GM21515 (cell line): ENCODE measurements at regions not wholly inside any gene's neighbourhood (a gene's known extent, or its start where the extent isn't known, plus 50 kb on each side); places are given as distances from the start of the nearest gene placed in this dataset.

Source experiments
- ATAC-seq: cut with Tn5 transposase; IDR thresholded peaks from one replicate; pipeline ENCODE4 v1.9.1; 2021; ENCODE audit not compliant: unreplicated experiment

DNA sequence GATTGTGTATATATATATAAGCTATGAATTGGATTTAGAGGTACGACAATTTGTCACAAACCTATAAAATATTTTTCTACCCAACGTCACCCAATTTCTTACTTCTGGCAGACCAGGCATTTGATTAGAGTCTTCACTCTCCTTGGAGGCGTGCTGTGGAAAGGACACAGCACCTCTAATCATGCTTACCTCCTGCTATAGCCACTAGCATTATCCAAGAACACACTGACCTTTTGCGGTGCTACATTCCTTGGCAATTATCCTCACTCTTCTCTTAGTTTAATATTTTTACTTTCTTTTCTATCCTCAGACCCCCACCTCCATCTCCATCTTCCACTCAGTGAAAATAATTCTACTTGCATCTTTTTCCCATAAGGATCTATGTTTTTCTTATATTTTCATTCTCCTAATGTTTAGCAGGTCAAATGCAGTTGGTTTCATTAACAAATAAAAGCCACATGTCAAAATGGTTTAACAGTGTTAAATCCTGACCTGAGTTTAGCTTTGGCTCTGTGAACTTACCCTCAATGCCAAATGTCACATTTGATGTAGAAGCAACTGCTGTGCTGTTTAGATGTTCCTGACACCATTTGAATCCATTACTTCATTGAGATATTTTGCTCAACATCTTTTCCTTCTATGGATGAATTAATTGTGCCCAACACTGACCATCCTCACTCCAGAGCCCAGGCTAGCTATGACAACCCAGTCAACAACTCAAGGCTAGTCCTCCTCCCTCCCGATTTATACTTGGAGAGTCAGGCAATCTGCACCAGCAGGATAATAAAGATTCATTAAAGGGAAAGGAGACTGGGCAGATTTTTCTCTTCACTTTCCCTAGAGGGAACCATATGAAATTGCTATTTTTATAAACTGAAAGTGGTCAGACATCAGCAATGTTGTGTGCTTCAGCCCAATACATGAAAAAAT lies 240.5 kb downstream of the MREG start:
- no peak for ATAC-seq

DNA sequence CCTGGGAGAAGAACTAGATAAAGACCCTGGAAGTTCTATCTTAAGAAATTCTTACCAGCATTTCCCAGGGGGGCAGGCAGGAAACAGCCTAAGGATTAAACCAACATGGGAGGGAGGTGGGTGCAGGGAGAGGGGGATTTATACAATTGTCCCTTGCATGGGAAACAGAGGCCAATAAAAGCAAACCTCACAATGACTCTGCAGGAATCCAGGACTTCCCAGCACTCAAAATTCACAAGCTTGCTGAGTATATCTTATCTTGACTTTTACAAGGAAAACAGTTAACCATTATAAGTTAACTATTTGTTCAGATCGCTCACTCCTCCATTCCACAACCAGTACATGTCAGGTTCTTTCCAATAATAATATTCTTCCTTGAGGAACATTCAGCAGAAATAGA lies 241.3 kb downstream of the MREG start:
- no peak for ATAC-seq

DNA sequence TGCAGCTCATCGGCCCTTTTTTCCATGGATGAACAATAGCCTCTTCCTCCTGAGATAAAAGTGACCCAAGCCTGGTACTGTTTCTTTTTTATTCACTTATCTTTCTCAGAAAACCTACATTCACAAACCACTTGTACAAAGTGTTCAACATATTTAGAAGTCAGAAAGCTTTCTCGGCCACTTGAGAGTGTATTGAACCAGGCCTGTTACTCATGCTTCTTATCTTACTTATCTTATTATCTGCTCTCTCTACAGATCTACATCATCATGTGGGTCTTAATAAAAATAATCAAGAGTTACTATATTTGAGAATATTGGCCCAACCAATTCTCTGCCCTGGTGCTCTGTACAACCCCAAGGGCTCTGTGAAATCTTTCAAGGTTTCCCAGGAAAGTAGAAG lies 242.1 kb downstream of the MREG start:
- ATAC-seq = no peak

DNA sequence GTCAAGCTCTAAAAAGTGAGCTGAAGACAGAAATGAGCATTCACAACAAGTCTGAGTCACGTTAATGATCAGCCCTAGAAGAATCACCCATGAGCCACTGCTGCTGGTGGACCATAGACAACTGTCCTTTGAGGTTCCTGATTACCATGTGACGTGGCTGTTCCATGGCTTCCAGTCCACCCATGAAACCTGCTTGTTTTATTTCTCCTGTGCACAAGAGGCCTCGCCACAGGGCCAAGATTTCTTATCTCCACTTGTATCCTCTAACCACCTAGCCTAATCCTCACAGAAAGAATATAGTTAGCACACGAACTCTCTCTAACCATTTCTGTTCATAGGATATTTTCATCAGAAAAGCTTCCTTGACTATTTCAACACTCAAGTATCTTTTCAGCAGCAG lies 242.7 kb downstream of the MREG start:
- no peak for ATAC-seq

DNA sequence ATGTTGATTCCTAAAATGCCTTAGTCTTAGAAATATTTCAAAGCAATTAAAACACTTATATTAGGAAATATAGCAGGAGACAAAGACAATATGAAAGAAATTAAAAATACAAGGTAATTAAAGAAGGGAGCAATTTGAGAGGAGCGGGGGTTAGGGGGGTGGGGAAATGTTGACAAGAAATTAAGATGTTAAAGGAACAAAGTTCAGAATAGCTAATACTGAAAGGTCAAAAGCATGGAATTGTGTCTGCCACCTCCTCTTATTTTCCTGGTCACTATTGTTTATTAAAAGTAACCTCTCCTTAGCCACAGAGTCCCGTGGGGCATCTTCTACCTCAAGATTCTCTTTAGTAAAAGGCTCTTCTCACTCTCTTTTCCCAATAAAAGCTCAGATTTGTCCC lies 244.1 kb downstream of the MREG start:
- no peak for ATAC-seq

DNA sequence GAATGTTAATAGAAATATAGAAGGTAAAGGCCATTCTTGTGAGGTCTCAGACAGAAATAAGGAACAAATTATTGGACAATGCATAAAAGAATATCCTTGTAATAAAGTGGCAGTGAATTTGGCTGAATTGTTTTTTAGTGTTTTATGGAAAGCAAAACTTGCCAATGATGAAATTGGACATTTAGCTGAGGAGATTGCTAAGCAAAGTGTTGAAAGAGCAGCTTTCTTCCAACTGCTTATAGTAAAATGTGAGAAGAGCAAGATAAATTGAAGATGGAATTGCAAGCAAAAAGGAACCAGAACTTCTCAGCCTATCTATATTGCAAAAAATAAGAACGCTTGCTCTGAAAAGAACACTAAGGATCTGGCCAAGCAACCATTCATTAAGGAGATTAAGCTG lies 245.7 kb downstream of the MREG start:
- no peak for ATAC-seq

DNA sequence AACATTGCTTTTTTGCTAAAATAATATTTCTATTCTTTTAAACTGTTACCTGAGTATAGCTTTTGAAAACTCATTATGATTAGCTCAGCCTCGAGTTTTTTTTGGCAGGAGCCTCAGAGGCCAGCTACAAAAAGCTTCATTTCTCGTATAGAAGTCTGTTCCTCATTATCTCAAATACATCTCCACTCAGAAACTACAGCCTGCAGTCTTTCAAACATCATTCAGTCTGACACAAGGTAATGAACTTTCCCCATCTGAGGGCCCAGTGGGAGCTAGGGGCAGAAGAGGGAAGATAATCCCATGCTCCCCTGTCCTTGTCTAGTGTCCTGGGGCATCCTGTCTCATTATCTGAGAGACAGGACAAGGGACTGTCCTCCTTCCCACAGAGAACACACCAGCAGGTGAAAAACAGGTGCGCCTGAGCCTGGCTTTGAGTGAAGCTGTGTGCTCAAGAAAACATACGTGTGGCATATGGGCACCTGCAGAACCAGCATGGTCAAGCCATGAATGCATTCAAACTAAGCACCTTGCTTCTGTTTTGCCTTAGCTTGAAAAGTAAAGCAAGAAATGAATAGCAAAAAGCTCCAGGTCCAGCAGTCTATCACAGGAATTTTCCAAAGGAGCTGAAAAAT lies 247.5 kb downstream of the MREG start:
- no peak for ATAC-seq

DNA sequence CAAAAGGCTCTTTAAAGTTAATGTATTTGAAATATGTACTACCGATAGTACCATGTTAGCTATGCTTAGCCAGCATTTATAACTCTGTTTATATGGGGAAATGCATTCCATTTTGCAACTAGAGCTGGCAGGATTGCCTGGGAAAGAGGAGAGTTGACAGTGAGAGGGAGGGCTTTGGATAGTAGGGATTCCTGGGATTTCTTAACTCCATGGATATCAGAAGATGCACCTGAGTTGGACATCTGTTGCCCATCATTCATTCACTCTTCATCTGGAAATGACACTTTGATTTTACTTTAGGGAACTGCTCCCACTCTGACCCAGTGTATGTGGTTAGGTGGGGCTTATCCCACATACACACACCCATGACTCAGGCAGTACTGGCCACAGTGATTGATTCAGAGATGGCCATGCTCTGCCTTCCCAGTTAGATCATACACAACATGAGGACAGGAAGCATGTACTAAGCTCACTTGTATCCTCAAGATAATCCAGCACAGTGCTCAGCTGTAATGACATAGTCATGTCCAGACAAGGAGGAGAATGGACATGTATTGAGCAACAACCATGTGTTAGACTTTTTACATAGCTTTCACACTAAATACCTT lies 248.8 kb downstream of the MREG start:
- ATAC-seq = no peak

DNA sequence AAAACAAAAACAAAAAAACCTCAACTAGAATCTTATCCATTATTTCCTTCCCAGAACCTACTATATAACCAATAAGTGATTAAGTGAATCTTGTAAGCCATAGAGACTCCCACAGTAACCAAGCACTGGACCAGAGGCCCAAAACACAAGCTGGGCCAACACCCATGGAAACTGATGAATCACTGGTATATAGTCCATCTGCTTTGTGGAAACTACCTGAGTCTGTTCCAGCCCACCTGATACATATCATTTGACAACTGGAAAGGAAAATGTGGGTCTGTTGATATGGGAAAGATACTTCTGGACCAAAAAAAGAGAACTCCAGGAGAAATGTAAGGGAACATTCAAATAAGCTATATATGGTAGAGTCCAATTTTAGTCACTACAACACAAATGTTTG lies 252.8 kb downstream of the MREG start:
- no peak for ATAC-seq

DNA sequence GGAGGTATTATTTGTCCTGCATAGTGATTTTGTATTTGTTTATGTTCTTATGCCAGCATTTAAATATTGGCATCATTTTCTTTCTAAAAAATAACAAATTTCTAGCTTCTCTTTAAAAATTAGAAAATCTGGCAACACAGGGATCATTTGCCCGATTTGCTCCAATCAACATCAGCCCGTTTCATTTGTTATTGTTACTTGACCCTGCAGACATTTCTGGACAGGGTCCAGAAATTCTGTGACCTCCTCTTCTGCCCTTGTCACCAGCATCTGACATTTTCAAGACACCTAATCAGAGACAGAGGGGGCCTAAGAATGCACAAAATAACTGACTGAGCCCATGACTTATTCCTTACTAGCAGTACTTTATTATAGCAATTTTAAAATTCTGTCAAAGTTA lies 253.3 kb downstream of the MREG start:
- ATAC-seq = no peak

DNA sequence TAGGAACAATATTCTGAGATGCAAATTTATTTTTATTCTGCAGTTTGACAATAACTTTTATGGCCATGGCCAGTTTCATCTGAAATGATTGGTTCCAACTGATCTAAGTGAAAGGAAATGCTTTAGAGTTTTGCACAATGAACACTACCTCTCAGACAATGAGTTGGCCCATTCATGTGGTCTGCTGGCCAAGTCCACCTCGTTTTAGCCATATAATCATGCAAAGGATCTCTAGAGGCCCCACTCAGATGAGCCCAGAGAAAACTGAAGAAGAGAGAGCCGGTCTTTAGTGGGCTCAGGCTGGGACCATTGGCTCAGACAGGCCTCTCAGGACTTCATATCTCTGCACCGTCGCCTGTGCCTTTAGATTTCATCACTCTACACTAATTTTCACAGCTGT lies 254.7 kb downstream of the MREG start:
- ATAC-seq = no peak

DNA sequence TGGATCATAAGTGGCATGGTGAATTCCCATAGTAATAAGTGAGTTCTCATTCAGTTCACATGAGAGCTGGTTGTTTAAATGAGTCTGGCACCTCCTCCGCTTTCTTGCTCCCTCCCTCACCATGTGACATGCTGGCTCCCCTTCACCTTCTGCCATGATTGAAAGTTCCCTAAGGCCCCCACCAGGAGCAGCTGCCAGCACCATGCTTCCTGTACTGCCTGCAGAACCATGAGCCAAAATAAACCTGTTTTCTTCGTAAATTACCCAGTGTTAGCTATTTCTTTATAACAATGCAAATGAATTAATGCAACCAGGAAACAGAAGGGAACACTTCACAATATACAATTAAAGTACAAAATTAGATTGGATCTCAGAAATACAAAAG lies 257.0 kb downstream of the MREG start:
- ATAC-seq = no peak

DNA sequence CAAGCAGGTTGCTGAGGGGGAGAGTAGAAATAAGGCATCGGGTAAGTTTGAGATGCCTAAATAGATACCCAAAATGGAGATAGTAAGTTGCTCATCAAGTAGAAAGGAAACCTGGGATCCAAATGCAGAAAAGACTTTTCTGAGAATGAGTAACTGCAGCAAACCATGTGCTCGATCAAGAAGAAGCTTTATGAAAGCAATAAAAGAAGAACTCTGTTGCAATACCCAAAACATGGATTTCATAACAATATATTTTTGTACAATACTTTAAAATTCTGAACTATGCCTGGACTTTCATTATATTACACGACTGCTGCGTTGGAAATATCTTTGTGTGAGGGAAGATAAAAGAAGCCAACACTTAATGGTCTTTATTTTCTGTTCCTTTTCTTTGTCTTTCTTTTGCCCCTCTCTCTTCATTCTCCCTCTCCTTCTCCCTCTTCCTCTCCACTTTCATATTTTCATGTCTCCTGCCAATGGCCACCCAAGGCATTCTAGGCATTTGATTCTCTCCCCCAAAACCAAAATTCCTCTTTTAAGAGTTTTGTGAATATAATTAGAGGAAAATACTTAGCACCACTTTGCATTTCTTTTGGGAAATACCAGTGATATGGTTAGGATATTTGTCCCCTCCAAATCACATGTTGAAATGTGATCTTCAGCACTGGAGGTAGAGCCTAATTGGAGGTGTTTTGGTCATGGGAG lies 257.6 kb downstream of the MREG start:
- no peak for ATAC-seq

DNA sequence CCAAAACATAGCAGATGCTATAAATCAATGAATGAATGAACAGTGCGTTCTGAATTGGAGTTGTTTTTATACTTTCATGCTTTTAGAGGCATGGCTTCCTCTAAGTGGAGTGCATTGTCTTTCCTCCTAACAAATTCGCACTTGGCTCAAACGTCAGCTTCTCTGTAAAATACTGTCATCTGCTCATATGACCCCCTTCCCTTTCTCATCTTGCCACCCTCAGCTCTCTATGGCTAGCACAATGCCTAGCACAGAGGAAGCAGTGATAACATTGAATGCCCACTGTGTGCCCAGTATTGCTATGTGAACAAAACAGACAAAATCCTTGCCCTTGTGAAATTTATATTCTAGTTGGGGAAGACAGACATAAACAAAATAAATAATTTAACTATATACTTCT lies 258.8 kb downstream of the MREG start:
- ATAC-seq = no peak

DNA sequence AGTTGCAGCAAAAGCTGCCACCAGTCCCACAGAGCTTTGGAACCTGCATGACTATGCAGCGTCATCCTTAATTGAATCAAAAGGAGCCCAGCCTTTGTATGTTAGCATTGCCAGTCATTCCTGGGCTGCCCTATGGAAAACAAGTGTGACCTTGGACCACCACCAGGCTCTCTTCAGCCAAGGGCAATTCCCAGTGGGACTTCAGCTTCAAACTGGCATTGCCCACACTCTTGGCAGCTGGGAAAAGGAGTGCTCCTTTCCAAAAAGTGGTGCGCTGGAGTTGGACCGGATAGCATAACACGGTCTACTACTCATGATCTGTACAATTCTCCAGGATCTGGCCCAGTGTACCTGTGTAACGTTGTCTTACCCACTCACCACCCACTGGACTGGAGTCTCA lies 259.5 kb downstream of the MREG start:
- no peak for ATAC-seq

DNA sequence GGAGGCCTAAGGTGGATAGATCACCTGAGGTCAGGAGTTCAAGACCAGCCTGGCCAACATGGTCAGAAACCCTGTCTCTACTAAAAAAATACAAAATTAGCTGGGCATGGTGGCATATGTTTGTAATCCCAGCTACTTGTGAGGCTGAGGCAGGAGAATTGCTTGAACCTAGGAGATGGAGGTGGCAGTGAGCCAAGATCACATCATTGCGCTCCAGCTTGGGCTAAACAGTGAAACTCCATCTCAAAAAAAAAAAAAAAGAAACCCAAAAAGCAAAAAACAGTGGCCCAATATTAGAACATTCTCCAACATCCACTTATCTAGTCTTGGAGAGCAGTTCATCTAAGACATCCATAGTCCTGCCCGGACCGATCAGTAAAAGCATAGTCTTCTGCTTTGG lies 260.4 kb downstream of the MREG start:
- no peak for ATAC-seq

DNA sequence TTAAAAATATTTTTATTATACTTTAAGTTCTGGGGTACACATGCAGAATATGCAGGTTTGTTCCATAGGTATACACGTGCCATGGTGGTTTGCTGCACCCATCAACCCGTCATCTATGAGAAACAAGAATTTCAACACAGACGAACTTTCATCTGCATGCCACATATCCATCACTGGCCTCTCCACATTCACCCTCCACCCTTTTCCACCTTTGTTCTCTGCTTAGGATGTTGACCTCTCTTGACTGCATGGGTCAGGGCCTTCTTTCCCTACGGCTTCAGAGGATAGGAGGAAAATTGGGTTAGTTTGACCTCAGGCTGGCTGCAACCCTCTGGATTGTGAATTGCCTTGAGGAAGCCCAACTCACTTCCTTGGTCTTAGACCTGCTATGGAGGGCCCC lies 260.9 kb downstream of the MREG start:
- ATAC-seq = no peak

DNA sequence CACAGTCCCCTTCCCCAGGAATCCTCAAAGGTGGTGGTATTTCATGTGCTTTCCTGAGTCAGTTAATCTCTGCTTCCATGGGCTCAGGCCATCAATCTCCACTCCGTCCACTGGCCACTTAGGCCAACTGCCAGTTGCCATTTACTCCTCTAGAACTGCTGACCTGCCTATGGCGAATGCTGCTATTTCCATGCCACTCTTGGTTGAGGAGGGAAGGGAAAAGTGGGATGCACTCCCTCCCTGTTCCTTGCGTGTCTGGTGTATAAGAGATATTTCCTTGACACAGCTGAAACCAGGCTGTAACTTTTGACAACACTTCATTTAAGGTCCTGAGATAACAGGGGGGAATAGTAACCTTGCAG lies 261.5 kb downstream of the MREG start:
- no peak for ATAC-seq

DNA sequence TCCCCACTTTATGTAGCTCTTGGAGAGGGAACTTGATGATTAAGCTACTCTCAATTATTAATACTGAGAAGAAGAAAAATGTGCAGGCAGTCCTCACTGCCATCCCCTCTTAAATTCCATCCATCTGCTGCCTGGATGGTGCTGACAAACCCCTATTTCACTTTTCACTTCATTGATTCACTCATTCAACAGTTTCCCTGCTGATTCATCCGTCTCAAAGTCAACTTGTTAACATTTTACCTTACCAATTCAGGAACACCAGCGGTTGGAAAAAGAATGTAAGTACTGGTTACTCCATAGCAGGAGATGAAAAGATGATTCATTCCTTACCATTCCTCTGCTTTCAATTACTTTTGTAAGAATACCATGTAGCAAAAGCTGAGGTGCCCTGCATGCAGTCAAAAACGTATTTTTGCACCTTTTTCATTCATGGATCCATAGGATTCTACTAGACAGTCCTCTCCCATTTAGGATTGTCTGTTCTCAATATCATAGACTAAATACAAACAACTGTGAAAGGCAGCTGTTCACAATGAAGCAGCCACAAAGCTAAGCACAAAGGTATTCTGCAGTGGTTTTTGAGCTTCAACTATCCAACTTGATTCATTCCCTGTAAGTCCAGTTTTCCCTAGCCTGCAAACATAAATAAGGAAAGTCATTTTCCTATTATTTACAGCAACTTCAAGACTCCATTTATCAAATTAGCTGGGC lies 262.0 kb downstream of the MREG start:
- no peak for ATAC-seq

DNA sequence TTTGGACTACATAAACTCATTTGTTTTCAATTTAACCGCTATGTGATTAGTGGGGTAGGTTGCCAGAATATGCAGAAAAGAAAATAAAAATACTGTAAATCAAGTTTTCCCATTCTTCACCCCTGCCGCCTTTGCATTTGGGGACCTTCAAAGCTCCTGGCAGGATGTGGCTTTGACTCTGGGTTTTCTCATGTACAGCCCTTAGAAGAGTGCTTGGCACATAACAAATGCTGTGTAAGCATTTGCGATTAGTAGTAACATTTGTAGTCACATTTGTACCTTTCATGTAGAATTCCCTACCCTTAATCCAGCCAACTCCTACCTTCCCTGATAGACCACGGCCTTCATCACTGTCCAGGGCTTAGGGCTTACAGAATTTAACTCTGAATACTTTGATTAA lies 262.6 kb downstream of the MREG start:
- ATAC-seq = no peak
